Bone marrow (tissue), 2 donors: ENCODE measurements at regions not wholly inside any gene's neighbourhood (a gene's known extent, or its start where the extent isn't known, plus 50 kb on each side); places are given as distances from the start of the nearest gene placed in this dataset.

Experiments used
- DNase-seq, 2 donors: peaks; one replicate each; lab custom pipeline; 2025; lab: John Stamatoyannopoulos, UW

DNA sequence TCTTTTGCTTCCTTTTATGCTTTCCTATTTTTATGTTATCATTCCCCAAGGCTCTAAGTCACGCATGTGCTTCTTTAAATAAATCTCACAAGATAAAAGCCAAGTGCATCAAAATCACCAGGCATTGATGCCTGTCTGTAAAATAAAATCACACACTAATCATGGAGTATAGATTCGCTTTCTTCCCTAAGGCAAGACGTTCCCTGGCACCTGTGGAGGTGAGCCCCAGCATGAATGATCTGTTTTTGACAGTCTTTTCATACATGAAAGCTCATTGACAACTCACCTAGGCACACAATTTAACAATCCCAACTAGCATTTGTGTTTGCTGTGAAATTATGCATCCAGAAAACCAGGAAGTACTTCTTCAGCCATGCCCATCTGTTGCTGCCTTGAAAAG lies 146.9 kb upstream of the DMAC1 start:
- DNase-seq: no peak

DNA sequence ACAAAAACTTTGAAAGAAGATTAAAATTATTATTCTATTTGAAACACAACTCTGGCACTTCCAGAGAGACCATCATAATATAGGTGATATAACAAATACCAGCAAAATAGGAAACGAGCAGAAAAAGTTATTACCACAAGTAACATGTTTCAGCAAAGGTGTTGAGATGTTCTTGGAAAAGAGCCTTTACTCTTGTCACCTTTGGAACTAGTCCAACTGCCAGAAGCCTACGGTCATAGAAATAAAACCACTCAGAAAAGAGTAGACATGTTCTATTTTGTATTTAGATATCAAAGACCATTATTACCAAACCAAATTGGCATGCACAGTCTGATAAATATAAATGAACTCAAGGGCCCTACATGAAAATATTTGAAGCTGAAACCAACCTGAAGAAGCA lies 145.0 kb upstream of the DMAC1 start:
- DNase-seq: no peak

DNA sequence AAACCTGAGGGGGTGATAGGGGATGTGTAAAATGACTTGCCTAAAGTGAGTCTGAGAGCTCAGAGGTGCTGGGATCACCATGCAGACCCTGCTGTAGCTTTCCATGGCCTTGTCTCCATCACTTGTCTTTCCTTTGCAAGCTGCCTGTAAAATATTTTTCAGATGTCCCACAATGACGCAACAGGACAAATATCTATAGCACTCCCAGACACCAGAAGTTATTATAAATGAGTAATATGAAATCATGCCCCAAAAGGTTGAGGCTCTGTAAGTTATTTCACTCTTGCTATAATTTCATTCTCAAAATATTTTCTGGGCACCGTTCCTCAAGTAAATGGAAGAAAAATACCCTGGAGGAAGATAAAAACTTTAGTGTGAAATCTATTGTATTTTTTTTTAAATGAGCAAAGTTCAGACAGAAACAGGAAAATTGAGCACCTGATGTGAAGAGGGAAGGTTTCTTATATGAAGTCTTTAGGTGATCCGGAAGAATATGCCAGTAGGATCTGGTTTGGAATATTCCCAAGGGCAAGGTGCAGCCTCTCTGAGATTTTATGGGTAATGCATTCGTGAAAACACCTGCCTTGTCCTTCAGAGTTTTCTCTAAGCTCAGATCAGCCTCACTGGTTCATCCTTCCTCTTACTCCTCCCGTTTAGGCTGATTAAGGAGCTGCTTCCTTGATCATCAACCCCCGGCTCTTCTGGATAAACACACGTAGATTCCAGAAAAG lies 138.3 kb upstream of the DMAC1 start:
- no peak for DNase-seq

DNA sequence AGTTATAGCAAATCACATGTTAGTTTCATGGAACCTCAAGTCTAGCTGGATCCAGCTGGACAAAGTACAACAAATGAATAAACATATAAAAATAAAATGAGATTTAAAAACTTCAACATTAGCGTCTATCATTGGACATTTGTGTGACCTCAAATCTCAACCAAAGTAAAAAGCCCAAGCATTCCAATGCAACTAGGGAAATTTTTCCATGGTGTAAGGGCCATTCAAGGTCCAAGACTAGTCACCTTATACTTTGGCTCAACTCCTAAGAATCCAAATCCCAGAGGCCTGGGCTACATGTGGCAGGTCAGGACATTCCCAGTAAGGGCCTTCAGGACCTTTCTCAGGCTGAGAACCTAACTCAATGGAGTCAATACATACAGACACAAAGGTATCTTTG lies 137.4 kb upstream of the DMAC1 start:
- DNase-seq: no peak

DNA sequence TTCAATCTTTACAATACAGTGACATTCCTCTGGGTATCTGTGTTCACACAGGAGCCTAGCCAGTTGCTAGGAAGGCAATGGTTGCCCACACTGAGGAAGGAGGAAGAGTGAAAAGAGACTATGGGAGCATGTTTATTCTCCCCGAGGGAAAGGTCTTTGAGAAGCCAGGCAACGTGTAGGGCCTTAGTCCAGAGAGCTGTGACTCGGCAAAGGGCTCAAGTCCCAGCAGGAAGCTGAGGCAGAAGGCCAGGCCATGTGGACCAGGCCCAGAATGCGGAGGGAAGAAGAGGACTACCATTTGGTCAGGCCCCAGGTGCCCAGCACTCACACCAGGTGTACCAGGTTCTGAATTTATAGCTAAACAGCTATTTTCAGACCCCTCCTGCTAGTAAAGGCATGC lies 136.6 kb upstream of the DMAC1 start:
- DNase-seq: no peak

DNA sequence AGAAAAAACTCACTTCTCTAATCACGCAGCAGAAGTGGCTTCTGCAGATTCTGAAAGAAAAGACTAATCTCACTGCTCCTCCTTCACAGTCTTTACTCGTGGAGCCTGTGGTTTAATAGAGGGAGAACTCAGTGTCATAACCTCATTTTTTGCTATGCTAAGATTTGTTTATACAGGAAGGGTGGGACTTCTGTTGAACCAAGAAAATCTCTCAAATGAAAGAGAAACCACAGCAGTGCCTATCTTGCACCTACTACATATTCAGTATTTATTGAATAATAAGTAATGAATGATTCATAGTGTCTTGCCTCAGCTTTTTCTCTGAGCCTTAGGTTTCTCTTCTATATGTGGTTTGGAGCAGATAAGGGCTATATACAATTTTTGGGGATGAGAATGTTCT lies 136.1 kb upstream of the DMAC1 start:
- DNase-seq: no peak

DNA sequence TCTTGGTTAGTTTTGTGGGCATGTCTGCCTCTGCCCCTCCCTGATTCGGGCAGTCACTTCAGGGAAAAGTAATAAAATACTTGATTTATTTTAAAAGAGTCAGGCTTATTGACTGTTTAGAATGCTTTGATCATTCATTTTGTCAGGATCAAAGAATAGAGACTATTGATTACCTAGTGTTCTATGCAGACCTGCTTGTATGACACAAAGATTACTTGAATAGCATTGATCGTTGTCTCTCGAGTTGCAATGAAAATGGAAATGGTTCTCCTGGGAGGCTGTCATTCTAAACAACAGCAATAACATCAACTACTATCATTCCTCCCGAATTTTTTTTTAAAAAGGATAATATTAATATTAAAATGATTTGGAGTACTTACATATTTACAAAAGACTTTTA lies 133.2 kb upstream of the DMAC1 start:
- no peak for DNase-seq

DNA sequence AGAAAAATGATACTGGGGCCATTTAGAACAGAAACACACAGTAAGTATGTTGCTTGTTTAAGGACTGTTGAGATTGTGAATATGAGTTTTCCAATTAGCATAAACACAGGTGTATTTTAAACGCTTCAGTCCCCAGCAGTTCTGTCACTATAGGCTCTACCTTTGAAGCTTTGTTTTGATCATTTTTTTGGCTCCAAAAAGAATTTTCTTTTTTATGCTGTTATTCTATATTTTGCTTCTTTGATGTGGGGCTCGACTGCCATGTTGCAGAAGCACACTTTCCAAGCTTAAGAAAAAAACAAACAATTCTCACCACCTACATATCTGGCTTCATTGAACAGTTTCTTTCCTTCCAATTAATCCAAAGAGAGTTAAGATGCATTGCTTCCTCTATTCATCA lies 131.0 kb upstream of the DMAC1 start:
- DNase-seq: no peak

DNA sequence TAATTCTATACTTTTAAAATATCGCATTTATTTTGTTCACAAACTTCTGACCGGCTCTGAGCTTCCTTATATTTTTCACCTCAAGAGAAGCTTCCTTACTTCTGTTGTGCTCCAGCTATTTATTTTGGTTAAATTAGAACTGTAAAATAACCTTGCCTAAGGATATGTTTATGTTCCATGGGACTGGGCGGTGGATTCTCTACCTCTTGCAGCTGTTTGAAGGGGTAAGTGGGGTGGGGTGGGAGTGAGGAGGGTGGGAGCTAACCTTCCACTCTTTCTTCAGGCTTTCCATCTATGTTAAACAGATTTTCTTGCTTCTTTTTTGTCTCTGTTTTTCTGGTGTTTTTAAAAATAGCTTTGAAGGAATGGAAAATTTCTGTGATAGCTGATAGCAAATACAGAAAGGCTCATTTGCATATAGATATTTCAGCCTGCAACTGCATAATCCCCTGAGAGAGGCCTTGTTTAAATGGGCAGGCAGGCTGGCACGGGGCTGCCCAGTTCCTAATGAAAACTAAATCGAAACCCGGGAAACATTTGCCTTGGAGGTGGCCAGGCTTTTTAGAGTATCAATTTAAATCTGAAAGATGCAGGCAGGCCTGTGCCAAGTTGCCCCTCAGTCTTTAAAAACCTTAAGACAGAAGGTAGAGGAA lies 122.1 kb upstream of the DMAC1 start:
- no peak for DNase-seq

DNA sequence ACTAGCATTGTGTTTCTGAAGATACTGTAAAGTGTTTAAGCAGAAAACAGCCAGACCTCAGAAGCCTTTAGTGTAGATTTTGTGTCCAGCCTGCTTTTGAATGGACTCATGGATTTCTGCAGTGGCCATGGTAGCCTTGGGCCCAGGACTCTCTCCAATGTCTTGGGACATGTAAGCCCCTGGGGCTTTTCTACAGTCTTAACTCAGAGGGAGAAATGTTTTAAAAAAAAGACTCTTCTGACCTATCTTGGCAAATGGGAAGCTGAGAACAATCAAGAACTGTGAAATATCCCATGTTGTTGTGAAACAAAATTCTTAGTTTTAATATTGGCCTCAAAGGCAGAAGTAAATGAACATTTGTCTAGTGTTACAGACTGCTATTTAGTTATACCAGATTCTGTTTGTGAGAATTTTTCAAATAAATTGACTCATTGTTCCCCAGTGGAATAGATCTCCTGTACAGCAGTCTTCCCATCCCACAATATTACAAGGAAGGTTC lies 112.5 kb upstream of the DMAC1 start:
- DNase-seq: no peak

DNA sequence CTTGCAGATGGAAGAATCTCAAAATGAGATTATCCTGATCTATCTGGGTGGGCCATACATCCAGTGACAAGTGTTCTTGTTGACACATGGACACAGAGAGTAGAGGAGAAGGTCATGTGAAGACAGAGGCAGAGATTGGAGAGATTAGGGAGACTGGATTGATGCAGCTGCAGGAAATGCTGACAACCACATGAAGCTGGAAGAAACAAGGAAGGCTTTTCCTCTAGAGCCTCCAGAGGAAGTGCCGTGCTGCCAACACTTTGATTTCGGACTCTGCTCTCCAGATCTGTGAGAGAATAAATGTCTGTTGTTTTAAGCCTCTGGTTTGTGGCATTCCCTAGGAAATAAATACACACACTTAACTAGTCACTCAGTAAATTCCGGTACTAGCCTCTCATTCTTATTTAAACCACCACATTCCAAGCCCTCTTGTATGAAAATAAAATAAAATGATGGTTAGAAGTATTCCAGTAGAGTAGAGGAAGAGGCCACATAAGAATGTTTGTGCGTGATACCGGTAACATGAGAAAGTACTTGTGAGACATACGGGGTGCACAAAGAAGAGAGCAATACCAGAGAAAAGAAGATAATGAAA lies 110.9 kb upstream of the DMAC1 start:
- no peak for DNase-seq

DNA sequence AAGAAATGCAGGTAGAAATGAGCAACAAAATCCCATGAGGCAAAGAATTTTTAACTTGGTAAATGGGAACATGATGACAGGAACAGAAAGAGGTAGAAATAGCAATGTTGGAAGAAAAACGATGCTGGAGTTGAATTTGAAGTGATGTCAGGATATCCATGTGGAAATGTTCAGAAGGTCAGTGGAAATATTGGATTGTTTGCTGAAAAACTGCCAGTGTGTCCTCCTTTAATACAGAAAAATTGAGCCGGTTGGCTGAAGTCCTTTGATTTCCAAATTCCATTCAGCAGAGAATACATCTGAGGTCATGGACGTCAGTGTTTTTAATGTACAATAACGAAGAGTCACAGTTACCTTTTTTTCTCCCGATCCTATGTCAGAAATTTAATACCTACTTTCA lies 110.0 kb upstream of the DMAC1 start:
- no peak for DNase-seq

DNA sequence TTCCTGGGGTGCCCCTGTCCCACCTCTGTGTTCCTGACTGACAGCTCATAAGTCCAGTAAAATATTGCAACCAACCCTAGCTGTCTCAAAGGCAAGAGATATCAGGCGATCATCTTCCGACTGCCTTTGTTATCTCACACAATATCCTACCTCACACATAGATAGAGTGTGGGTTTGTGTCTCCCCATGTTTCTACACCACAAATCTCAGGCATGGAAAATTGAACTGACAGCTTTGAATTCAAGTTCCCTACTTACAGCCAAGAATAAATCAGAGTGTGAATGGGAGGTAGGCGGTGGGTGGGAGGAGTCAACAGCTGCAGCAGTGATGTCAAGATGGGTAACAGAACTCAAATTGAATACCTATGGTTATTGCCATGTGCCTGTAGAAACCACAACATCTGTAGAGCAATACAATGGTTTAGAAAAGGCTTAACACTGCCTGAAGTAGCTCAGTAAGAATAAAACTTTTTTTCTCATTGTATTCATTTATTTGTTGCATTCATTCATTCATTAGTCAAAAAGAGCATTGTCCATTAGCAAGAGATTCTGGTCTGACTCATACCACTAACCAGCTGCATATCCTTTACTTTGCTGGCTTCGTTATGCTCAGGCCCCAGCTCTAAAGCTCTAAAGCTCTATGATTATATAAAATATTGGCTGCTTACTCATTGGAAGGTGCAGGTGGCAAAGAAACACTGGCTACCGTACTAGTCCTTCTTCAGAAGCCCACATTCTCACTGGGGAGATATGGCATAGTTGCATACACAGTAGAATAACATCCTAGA lies 108.2 kb upstream of the DMAC1 start:
- DNase-seq: no peak

DNA sequence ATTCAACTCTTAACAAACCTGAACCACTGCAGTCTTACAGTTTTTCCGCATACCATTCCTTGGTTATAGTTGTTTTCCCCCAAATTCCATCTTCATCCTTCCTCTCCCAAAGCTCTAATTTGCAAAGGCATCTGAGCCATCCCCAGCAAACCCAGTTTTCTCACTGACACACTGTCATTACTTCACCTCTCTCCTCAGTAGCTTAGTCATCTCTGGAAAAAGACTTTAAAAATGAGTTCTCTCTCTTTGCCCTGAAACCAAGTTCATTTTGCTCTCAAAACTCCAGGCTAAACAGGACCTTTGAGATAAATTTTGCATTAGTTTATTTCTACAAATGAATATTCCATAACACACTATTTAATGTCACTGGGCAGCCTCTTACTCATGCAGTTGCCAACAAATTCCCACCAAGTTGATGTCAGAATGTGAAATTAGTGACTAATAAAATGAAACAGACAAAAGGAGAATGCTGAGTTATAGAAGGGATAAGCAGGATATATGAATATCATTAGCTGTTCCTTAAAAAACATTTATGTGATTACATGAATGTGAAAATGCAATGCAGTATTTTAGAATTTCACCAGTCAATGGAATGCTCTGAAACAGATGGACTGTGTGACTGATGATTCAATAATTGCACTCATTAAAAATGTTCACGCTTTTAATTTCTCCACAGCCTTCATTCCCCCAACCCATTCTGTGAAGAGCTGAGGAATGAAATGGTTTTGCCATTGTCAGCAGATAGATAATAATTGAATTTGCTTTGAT lies 107.4 kb upstream of the DMAC1 start:
- no peak for DNase-seq

DNA sequence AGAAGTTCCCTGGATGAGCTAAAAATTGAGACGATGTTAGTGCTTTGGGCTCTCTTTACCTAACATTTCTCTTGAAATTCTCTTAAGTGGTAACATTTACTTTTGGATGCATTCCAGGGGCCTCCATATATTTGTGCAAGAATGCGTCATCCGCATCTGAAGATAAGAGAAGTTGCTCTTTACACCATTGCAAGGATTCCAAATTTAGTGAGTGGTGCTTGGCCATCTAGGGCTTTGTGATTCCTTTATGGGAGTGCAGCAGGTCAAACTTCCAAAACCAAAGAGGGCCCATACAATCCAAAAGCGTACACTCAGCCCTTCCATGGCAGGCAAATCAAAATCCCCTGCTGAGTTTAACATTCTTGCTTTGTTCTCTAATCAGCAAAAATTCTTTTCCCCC lies 102.0 kb upstream of the DMAC1 start:
- DNase-seq: no peak

DNA sequence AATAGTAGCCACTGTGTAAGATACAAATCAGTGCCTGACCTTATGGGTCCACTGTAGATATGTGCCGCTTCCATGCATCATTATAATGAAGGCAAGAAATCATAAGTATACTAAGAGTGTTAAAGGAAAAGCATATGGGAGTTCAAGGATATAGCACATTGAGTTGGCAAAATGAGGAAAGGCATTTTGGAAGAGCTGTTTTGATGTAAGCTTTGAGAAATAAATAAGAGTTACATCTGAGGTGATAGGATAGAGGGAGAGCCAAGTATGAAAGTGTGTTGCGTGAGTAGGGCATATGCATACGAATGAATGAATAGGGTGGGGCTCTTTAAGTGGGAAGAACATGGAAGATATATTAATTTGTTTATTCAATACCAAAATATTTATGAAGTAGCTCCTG lies 101.0 kb upstream of the DMAC1 start:
- DNase-seq: no peak

DNA sequence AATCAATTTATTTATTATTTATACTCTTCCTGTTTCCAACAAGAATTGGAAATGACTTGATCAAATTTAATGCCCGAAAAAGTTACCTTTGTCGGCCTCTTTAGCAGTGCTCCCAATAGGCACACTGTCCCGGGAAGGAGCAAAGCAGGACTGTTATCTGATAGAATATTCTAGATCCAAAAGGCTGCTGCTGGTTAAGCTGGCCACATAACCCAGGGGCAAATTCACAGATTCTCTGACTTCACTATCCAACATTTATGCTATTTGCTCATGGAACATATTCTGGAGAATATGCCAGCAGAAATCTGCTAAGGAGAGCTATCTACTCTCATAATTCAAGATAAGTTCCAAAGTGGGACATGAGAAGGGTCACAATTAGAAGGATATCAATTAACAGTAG lies 100.2 kb upstream of the DMAC1 start:
- no peak for DNase-seq

DNA sequence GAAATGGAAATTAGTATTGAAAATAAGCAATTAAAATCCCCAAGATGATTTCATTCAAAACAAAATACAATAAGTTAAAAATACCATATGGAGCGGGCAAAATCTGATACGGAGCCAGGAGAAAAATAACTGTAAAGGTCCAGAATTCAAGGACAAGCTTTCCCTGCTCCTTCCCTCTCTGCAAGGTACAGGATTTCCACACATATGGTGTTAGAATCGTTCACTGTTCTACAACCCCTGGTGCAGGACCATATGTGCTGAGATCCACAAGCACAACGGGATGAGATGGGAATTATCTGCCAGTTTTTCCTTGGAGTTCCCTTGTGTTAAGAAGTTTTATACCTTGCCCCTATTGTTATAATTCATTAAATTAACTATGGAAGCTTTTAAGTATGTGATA lies 94.7 kb upstream of the DMAC1 start:
- DNase-seq: no peak

DNA sequence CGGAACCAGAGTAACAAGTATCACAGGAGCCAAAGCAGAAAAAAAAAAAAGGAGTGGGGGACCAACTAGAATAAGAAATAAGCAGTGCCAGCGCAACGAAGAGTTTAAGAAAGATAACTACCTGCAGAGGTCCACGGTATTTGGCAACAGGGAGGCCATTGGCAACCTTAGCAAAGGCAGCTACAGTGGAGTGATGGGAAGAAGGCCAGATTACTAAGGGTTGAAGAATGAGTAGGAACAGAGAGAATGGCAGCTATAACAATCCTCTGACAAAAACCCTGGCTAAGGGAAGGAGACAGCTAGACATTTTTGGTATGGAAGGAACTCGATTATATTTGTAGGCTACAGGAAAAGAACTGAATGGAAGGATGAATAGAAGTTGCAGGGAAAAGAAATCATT lies 93.4 kb upstream of the DMAC1 start:
- no peak for DNase-seq

DNA sequence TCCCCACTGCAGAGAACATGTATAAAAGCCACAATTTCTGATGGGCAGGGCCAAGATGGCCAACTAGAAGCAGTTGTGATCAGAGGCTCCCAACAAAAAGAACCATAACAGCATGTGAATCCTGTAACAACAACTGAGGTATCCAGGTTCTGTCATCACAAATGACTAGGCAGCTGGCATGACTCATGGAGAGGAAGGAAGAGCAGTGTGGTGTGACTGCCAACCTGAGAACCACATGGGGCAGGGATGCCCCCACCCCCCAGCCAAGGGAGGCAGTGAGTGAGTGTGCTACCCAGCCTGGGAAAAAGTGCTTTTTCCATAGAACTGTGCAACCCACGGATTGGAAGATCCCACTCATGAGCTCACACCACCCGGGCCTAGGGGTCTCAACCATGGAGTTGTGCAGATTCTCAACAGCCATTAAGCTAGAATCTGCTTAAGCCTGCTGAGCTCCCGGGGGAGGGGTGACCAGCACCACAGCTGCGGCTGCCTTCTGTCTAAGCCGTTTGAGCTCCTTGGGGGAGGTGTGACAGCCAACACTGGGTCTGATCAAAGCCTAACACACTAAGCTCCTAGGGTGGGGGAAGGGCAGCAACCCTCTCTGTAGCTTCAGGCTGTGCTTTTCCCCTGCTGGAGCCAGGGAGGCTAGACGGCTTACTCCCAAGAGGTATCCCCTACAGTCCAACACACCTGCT lies 80.1 kb upstream of the DMAC1 start:
- DNase-seq: peak in 1 of 2 donors; percentile 79
